GM10266 (cell line): ENCODE measurements at regions not wholly inside any gene's neighbourhood (a gene's known extent, or its start where the extent isn't known, plus 50 kb on each side); places are given as distances from the start of the nearest gene placed in this dataset.

Experiments
- DNase-seq: peaks from one replicate; pipeline ENCODE4 v3.0.0; 2012; ENCODE audit errors: extremely low spot score
- TF ChIP-seq, protein P1 (sequence below): IDR thresholded peaks from 2 replicates; pipeline ENCODE4 v1.5.1; 2012; ENCODE audit warnings: mild to moderate bottlenecking, low read depth; ENCODE audit not compliant: control insufficient read depth, insufficient read depth; ENCODE audit errors: missing control alignments

DNA sequence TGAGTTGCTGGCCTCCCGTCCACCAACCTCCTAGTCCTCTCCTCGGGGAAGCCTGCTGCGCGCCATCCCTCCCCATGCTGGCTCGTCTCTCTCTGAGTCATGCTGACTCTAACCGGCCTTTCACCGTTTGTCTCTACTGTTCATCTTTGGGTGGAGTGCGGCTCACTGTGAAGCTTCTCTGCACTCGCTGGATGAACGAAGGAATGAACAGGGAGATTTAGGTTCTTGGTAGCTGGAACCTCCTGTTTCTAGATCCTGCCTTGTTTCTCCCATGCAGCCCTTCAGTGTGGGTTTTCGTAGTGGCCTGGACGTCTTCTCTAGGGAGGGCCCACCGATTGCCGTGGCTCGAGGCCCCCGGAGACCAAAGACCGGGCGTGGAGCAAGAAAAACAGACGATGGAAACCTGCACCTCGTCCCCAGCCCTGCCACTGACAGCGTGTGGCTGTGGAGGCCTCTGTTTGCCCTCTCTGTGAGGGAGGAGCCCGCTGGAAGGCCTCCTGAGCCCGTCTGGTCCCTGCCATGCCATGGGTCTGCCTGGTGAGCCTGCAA is 227.6 kb upstream of the C1orf174 start:
- DNase-seq = no peak
- TF ChIP-seq, protein P1, sequence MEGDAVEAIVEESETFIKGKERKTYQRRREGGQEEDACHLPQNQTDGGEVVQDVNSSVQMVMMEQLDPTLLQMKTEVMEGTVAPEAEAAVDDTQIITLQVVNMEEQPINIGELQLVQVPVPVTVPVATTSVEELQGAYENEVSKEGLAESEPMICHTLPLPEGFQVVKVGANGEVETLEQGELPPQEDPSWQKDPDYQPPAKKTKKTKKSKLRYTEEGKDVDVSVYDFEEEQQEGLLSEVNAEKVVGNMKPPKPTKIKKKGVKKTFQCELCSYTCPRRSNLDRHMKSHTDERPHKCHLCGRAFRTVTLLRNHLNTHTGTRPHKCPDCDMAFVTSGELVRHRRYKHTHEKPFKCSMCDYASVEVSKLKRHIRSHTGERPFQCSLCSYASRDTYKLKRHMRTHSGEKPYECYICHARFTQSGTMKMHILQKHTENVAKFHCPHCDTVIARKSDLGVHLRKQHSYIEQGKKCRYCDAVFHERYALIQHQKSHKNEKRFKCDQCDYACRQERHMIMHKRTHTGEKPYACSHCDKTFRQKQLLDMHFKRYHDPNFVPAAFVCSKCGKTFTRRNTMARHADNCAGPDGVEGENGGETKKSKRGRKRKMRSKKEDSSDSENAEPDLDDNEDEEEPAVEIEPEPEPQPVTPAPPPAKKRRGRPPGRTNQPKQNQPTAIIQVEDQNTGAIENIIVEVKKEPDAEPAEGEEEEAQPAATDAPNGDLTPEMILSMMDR = no peak

DNA sequence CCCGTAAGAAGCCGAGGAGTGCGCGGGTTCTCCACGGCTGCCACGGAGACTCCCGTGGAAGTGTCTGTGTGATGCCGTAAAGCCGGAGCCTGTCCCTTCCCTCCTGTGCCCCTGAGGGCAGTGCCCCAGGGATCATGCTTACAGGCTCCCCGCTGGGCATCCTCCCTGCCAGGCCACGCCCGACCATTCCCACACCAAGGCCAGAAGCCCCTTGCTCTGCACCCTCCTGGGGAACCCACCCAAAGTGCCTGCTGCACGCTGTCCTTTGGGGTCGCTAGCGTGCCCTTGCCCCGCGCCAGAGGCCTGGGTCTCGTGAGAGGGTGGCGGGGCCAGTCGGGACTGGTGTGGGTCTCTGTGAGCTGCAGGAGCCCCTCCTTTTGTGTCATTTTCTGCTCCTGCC is 228.5 kb upstream of the C1orf174 start:
- TF ChIP-seq, protein P1 = no peak
- no peak for DNase-seq

DNA sequence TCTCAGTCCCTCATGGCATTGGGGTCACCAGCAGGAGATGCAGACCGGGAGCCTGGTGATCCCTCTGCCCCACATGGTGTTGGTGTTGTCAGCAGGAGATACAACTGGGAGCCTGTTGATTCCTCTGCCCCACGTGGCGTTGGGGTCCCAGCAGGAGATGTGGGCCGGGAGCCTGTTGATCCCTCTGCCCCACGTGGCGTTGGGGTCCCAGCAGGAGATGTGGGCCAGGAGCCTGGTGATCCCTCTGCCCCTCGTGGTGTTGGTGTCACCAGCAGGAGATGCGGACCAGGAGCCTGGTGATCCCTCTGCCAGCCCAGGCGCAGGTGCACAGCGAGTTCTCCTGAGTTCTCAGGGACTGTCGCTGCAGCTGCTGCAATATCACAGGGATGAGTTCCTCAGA is 229.6 kb upstream of the C1orf174 start:
- DNase-seq = no peak
- TF ChIP-seq, protein P1 = no peak

DNA sequence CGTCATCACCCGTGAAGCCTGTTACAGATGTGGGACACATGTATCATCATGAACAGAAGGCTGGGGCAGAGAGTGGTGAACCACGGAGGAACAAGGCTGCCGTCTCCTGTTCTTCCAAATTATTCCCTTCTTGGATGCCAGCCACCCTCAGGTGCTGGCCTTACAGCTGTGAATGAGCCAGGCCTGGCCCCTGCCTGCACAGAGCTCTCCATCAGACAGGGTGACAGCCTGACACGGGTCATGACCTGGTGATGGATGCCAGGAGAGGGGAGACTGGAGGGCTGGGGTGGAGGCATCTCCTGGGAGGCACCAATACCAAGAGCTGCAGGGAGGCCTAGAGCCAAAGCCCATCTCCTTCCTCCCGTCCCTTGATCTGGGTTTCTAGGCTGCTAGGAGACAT is 230.0 kb upstream of the C1orf174 start:
- no peak for DNase-seq
- TF ChIP-seq, protein P1 = no peak

DNA sequence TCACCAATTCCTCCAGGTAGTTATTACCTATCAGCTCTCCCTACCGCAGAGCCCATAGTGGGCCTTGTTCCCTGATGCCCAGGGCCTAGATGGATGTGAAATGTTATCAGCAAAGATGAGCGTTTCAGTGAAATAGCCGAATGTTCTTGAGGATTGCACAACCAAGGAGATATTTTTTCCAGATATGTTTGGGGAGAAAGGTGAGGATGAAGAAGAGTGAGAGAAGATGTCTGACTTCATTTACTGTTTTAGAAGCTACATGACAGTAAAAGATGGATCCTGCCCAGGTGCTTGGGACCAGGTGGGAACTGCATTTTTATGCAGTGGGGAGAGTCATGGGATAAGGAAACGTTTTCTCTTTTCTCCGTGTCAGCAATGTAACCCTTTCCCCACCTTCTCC is 231.7 kb upstream of the C1orf174 start:
- TF ChIP-seq, protein P1 = no peak
- DNase-seq = no peak

DNA sequence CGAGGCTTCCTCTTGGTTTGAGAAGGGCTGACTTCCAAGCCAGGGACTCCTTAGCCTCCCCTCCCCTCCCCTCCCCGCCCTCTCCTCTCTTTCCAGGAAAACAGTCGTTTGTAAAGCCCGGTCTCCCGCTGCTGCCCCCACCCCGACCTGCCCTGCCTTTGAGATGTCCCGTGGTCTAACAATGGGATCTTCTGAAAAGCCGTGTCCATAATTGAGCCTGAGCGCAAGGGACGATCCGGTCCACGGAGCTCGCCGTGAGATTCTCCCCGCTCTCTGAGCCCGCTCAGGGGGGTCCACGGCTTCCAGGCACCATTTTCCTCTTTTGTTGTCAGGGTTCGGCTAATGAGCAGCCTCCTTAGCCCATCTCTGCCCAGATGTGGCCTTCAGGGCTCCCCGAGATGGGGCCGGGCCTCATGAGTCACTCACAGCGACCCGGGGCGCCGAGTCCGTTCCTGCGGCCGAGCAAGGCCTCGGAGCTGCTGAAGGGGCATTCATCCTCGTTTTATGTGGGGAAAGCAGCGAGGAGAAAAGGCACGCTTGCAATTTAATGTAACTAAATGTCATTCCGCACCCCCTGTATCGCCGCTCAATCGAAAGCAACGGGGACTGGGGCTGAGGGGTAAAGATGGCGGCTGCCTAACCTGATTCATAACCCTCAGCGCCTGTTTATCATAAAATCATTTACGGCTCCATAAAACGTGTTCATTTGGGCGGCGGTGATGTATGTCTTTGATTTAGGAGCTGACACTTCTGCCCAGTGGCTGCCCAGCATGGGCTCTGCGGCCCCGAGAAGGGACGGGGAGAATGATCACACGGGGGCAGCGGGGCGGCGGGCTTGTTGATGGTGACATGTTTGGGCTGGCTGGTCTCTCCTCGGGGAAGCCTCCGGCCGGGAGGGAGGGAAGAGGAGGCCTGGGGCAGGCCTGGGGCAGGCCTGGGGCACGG is 232.6 kb upstream of the C1orf174 start:
- no peak for DNase-seq
- TF ChIP-seq, protein P1 = no peak
